Inflammatory macrophage (primary cell): ENCODE measurements at regions not wholly inside any gene's neighbourhood (a gene's known extent, or its start where the extent isn't known, plus 50 kb on each side); places are given as distances from the start of the nearest gene placed in this dataset.
A peak's percentile ranks its signal among the peaks of the same experiment; 100 is the strongest.
"Not testable (repeated sequence)": the region's sequence is repeated elsewhere in the genome, so short reads cannot be mapped to it uniquely, and the experiment has no call there.

Experiments used
- DNase-seq, 2 donors: peaks; one replicate each; pipeline ENCODE4 v3.0.0-alpha.2; 2020 to 2022

- DNase-seq = not testable (repeated sequence)
Measured at GRCh38 chr16:16563962-16564361, 185.0 kb downstream of the NPIPA7 start.

GRCh38 chr16:16565326-16565725, 186.4 kb downstream of the NPIPA7 start:
- DNase-seq = not testable (repeated sequence)

GRCh38 chr16:16570055-16570454, 191.1 kb downstream of the NPIPA7 start:
- DNase-seq = not testable (repeated sequence)

GRCh38 chr16:16570874-16571273, 191.9 kb downstream of the NPIPA7 start:
- DNase-seq = not testable (repeated sequence)

- not testable (repeated sequence) for DNase-seq
Measured at GRCh38 chr16:16572130-16572774, 193.3 kb downstream of the NPIPA7 start.

GRCh38 chr16:16577062-16577461, 198.1 kb downstream of the NPIPA7 start:
- not testable (repeated sequence) for DNase-seq

- DNase-seq = peak; percentile 56 to 60
Measured at GRCh38 chr16:16578701-16579100, 199.8 kb downstream of the NPIPA7 start.

- not testable (repeated sequence) for DNase-seq
Measured at GRCh38 chr16:16582916-16583315, 204.0 kb downstream of the NPIPA7 start.

GRCh38 chr16:16586073-16586651, 207.2 kb downstream of the NPIPA7 start:
- not testable (repeated sequence) for DNase-seq

- DNase-seq = not testable (repeated sequence)
Measured at GRCh38 chr16:16586969-16587368, 208.0 kb downstream of the NPIPA7 start.

- not testable (repeated sequence) for DNase-seq
Measured at GRCh38 chr16:16588436-16588835, 209.5 kb downstream of the NPIPA7 start.

- not testable (repeated sequence) for DNase-seq
Measured at GRCh38 chr16:16590654-16591318, 211.8 kb downstream of the NPIPA7 start.

GRCh38 chr16:16593156-16593863, 214.4 kb downstream of the NPIPA7 start:
- DNase-seq = not testable (repeated sequence)

GRCh38 chr16:16595029-16595718, 216.2 kb downstream of the NPIPA7 start:
- DNase-seq = not testable (repeated sequence)

- not testable (repeated sequence) for DNase-seq
Measured at GRCh38 chr16:16601239-16601638, 222.3 kb downstream of the NPIPA7 start.

- not testable (repeated sequence) for DNase-seq
Measured at GRCh38 chr16:16607401-16608082, 228.6 kb downstream of the NPIPA7 start.

- DNase-seq = not testable (repeated sequence)
Measured at GRCh38 chr16:16609627-16610026, 230.7 kb downstream of the NPIPA7 start.

- DNase-seq = not testable (repeated sequence)
Measured at GRCh38 chr16:16610389-16610967, 231.5 kb downstream of the NPIPA7 start.

GRCh38 chr16:16613212-16613611, 234.3 kb downstream of the NPIPA7 start:
- not testable (repeated sequence) for DNase-seq

GRCh38 chr16:16614484-16614883, 235.5 kb downstream of the NPIPA7 start:
- DNase-seq = not testable (repeated sequence)

GRCh38 chr16:16618963-16619465, 240.1 kb downstream of the NPIPA7 start:
- not testable (repeated sequence) for DNase-seq
